ENCODE measurements at regions not wholly inside any gene's neighbourhood (a gene's known extent, or its start where the extent isn't known, plus 50 kb on each side); places are given as distances from the start of the nearest gene placed in this dataset.

DNA sequence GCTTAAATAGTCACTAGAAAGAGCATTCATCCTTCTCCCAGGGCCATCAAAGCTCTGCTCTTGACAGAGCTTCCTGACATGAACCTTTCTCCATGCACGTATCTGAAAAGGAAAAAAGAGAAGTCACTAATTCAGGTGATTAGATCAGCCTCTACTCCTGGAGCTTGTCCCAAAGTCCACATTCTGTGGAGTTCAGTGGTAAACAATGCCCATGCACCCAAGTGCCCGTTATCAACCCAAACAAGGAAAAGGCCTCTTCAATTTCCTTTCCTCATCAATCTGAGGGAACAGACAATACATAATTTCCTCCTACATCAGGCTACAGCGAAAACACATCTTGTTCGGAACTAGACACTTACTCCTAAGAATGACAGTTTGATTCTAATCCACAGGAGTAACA lies 129.2 kb upstream of the PCSK2 start:
- Histone ChIP-seq H3K27me3 (ENCODE audit: control insufficient read depth in 2 of 2, insufficient read depth in 2 of 2, low read length in 2 of 2) (no peaks in the 10 kb centered on the region), H3K9ac (replicated peaks; ENCODE audit: extremely low read depth, insufficient read depth, low read length) (no peak overlapping the region), H3K36me3 (ENCODE audit: control insufficient read depth in 2 of 2, extremely low read depth in 1 of 2, insufficient read depth in 2 of 2, low read length in 2 of 2) (no peaks in the 10 kb centered on the region), H3K27ac (ENCODE audit: insufficient read depth, low read depth, low read length) (no peak overlapping the region), H3K4me2 (ENCODE audit: insufficient read depth, low read length) (no peak overlapping the region), H3K9me1 (replicated peaks; ENCODE audit: control insufficient read depth, extremely low read depth, insufficient read depth, low read length) (no peaks in the 10 kb centered on the region), H3K4me3 (replicated peaks in 1 of 3; ENCODE audit: insufficient read depth in 1 of 3, low read depth in 1 of 3, low read length in 3 of 3) (no peak overlapping the region), H3K79me2 (ENCODE audit: control insufficient read depth, insufficient read depth, low read length) (no peaks in the 10 kb centered on the region), H2AFZ (ENCODE audit: low read depth, low read length) (no peak overlapping the region), H3K4me1 (ENCODE audit: control insufficient read depth, extremely low read depth, insufficient read depth, low read length) (no peaks in the 10 kb centered on the region), H3K9me3 (replicated peaks; ENCODE audit: control insufficient read depth, insufficient read depth, low read length) (no peaks in the 10 kb centered on the region), H4K20me1 (replicated peaks; ENCODE audit: control insufficient read depth, extremely low read depth, insufficient read depth, low read length) (no peaks in the 10 kb centered on the region)
- FAIRE-seq (no peak), DNase-seq (ENCODE audit: low read depth, low spot score) (no peak)
- intact Hi-C loops (cut with micrococcal nuclease): no loop called here
- CTCF ChIA-PET: no interaction called here
- dilution Hi-C loops (cut with MboI; ENCODE audit: extremely low pct_ligation_motif_present, low sequenced_read_pairs): no loop called here
- BruUV-seq (replicated peaks): no TSS peak
- POLR2A ChIA-PET: no interaction called here
- TF ChIP-seq MYC (IDR thresholded peaks at IDR 0.05; ENCODE audit: low read depth, low read length) (no peak), POLR2AphosphoS5 (IDR thresholded peaks at IDR 0.05; ENCODE audit: insufficient read depth, low read depth, low read length) (no peak), EZH2 (IDR thresholded peaks at IDR 0.05; ENCODE audit: borderline replicate concordance, low read depth, low read length, severe bottlenecking) (no peak), FOS (IDR thresholded peaks at IDR 0.05; ENCODE audit: borderline replicate concordance, insufficient read depth, low read length) (no peak), POLR2A (IDR thresholded peaks at IDR 0.05; ENCODE audit: low read depth, low read length) (no peak), JUN (IDR thresholded peaks at IDR 0.05; ENCODE audit: borderline replicate concordance, insufficient read depth, insufficient read length, low read depth) (no peak), GATA2 (IDR thresholded peaks at IDR 0.05; ENCODE audit: insufficient read depth, insufficient read length, low read depth, low read length) (no peak)
- TF ChIP-seq, protein P1, sequence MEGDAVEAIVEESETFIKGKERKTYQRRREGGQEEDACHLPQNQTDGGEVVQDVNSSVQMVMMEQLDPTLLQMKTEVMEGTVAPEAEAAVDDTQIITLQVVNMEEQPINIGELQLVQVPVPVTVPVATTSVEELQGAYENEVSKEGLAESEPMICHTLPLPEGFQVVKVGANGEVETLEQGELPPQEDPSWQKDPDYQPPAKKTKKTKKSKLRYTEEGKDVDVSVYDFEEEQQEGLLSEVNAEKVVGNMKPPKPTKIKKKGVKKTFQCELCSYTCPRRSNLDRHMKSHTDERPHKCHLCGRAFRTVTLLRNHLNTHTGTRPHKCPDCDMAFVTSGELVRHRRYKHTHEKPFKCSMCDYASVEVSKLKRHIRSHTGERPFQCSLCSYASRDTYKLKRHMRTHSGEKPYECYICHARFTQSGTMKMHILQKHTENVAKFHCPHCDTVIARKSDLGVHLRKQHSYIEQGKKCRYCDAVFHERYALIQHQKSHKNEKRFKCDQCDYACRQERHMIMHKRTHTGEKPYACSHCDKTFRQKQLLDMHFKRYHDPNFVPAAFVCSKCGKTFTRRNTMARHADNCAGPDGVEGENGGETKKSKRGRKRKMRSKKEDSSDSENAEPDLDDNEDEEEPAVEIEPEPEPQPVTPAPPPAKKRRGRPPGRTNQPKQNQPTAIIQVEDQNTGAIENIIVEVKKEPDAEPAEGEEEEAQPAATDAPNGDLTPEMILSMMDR (IDR thresholded peaks at IDR 0.05; ENCODE audit: extremely low read depth in 1 of 2, insufficient read depth in 1 of 2, low read depth in 1 of 2, low read length in 2 of 2): no peak
- TF ChIP-seq, protein P2, sequence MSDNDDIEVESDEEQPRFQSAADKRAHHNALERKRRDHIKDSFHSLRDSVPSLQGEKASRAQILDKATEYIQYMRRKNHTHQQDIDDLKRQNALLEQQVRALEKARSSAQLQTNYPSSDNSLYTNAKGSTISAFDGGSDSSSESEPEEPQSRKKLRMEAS (IDR thresholded peaks at IDR 0.05; ENCODE audit: insufficient read depth, insufficient read length): no peak
